ENCODE measurements at regions not wholly inside any gene's neighbourhood (a gene's known extent, or its start where the extent isn't known, plus 50 kb on each side); places are given as distances from the start of the nearest gene placed in this dataset.

GRCh38 chr1:93743465-93743864, 61.8 kb upstream of the BCAR3 start:
- Histone ChIP-seq H3K4me3 (no peak overlapping the region), H3K4me1 (peaks cover 15% of the 10 kb centered on the region), H3K9me3 (no peaks in the 10 kb centered on the region), H3K36me3 (ENCODE audit: insufficient read depth in 1 of 2, low read depth in 1 of 2) (no peaks in the 10 kb centered on the region), H3K27me3 (ENCODE audit: insufficient read depth in 3 of 3, low read length in 2 of 3) (no peaks in the 10 kb centered on the region), H3K27ac (no peak overlapping the region)
- DNase-seq (no peak), ATAC-seq (no peak)
- no peak for TF ChIP-seq CTCF (IDR thresholded peaks at IDR 0.05)
- intact Hi-C loops (cut with DNase I) = no loop called here
- whole genome bisulfite sequencing, 3 donors = 95 to 100% (median 97%) methylated on average over 1 of the region's 1 CpG

- peak in 2 of 4 donors; percentile 53 to 57 for ATAC-seq
- Histone ChIP-seq H3K27me3 (ENCODE audit: insufficient read depth in 3 of 3, low read length in 2 of 3) (no peaks in the 10 kb centered on the region), H3K9me3 (no peaks in the 10 kb centered on the region), H3K4me3 (no peak overlapping the region), H3K4me1 (peaks cover 15% of the 10 kb centered on the region), H3K27ac (peak overlapping the region; percentile 55), H3K36me3 (ENCODE audit: insufficient read depth in 1 of 2, low read depth in 1 of 2) (no peaks in the 10 kb centered on the region)
- 36 to 39% (median 37%) methylated on average over 12 of the region's 12 CpGs for WGBS, 3 donors
- no peak for DNase-seq
- TF ChIP-seq CTCF (IDR thresholded peaks at IDR 0.05) = no peak
- intact Hi-C loops (cut with DNase I) = no loop called here
Measured at GRCh38 chr1:93740601-93741031, 59.0 kb upstream of the BCAR3 start.

- no peak for ATAC-seq
Measured at GRCh38 chr1:93740157-93740556, 58.5 kb upstream of the BCAR3 start.

GRCh38 chr1:93739472-93739871, 57.8 kb upstream of the BCAR3 start:
- Histone ChIP-seq H3K4me3 (no peak overlapping the region), H3K27ac (no peak overlapping the region), H3K9me3 (no peaks in the 10 kb centered on the region), H3K36me3 (ENCODE audit: insufficient read depth in 1 of 2, low read depth in 1 of 2) (no peaks in the 10 kb centered on the region), H3K4me1 (peaks cover 15% of the 10 kb centered on the region), H3K27me3 (ENCODE audit: insufficient read depth in 3 of 3, low read length in 2 of 3) (no peaks in the 10 kb centered on the region)
- intact Hi-C loops (cut with DNase I) = no loop called here
- no peak for TF ChIP-seq CTCF (IDR thresholded peaks at IDR 0.05)
- ATAC-seq (no peak), DNase-seq (no peak)
- WGBS, 3 donors = 93 to 94% (median 93%) methylated on average over 5 of the region's 5 CpGs

More at GRCh38 chr1:93740157-93740556, 58.5 kb upstream of the BCAR3 start:
- peak overlapping the region; percentile 55 for H3K27ac ChIP-seq
- H3K9me3 ChIP-seq = no peaks in the 10 kb centered on the region
- H3K4me1 ChIP-seq = peaks cover 15% of the 10 kb centered on the region
- intact Hi-C loops (cut with DNase I) = no loop called here
- no peaks in the 10 kb centered on the region for H3K36me3 ChIP-seq (ENCODE audit: insufficient read depth in 1 of 2, low read depth in 1 of 2)
- H3K27me3 ChIP-seq (ENCODE audit: insufficient read depth in 3 of 3, low read length in 2 of 3) = no peaks in the 10 kb centered on the region
- H3K4me3 ChIP-seq = no peak overlapping the region
- DNase-seq = no peak
- WGBS, 3 donors = 92 to 96% (median 93%) methylated on average over 3 of the region's 3 CpGs
- no peak for TF ChIP-seq CTCF (IDR thresholded peaks at IDR 0.05)

- intact Hi-C loops (cut with DNase I) = no loop called here
- WGBS, 3 donors = 22 to 36% (median 32%) methylated on average over 5 of the region's 5 CpGs
- DNase-seq (no peak), ATAC-seq (peak in 3 of 4 donors; percentile 26 to 47 (median 33))
- Histone ChIP-seq H3K36me3 (ENCODE audit: insufficient read depth in 1 of 2, low read depth in 1 of 2) (no peaks in the 10 kb centered on the region), H3K9me3 (no peaks in the 10 kb centered on the region), H3K27me3 (ENCODE audit: insufficient read depth in 3 of 3, low read length in 2 of 3) (no peaks in the 10 kb centered on the region), H3K4me1 (peaks cover 15% of the 10 kb centered on the region), H3K27ac (no peak overlapping the region), H3K4me3 (no peak overlapping the region)
- TF ChIP-seq CTCF (IDR thresholded peaks at IDR 0.05) = no peak
Measured at GRCh38 chr1:93738926-93739325, 57.3 kb upstream of the BCAR3 start.
